ENCODE measurements at regions not wholly inside any gene's neighbourhood (a gene's known extent, or its start where the extent isn't known, plus 50 kb on each side); places are given as distances from the start of the nearest gene placed in this dataset.
A peak's percentile ranks its signal among the peaks of the same experiment; 100 is the strongest.
"Not testable (repeated sequence)": the region's sequence is repeated elsewhere in the genome, so short reads cannot be mapped to it uniquely, and the experiment has no call there.

- intact Hi-C loops (cut with DNase I) = no loop called here
- Histone ChIP-seq H3K27me3 (no peaks in the 10 kb centered on the region), H3K4me1 (no peaks in the 10 kb centered on the region), H3K4me3 (no peak overlapping the region), H3K9me3 (no peaks in the 10 kb centered on the region), H3K36me3 (no peaks in the 10 kb centered on the region), H3K27ac (no peak overlapping the region)
- no peak for TF ChIP-seq CTCF (IDR thresholded peaks at IDR 0.05)
- ATAC-seq (no peak), DNase-seq (no peak)
Observed at GRCh38 chr12:90226211-90226610, 517.6 kb upstream of the ATP2B1 start.

GRCh38 chr12:90216815-90217214 is 508.2 kb upstream of the ATP2B1 start:
- Histone ChIP-seq H3K27ac (no peak overlapping the region), H3K4me3 (no peak overlapping the region), H3K9me3 (no peaks in the 10 kb centered on the region), H3K36me3 (no peaks in the 10 kb centered on the region), H3K27me3 (no peaks in the 10 kb centered on the region), H3K4me1 (no peaks in the 10 kb centered on the region)
- ATAC-seq (no peak), DNase-seq (no peak)
- no peak for TF ChIP-seq CTCF (IDR thresholded peaks at IDR 0.05)
- intact Hi-C loops (cut with DNase I) = no loop called here

- DNase-seq (peak in 2 of 4 donors; percentile 13 to 16), ATAC-seq (no peak)
- Histone ChIP-seq H3K4me3 (no peak overlapping the region), H3K27ac (no peak overlapping the region), H3K36me3 (no peaks in the 10 kb centered on the region), H3K27me3 (no peaks in the 10 kb centered on the region), H3K9me3 (no peaks in the 10 kb centered on the region), H3K4me1 (no peaks in the 10 kb centered on the region)
- TF ChIP-seq CTCF (IDR thresholded peaks at IDR 0.05) = no peak
- intact Hi-C loops (cut with DNase I) = no loop called here
Observed at GRCh38 chr12:90216020-90216552, 507.4 kb upstream of the ATP2B1 start.

GRCh38 chr12:90211017-90211416 is 502.4 kb upstream of the ATP2B1 start:
- no peak for DNase-seq
- Histone ChIP-seq H3K36me3 (no peaks in the 10 kb centered on the region), H3K4me3 (no peak overlapping the region), H3K9me3 (peaks cover 0 to 10% of the 10 kb centered on the region in 2 donors), H3K27ac (no peak overlapping the region), H3K27me3 (no peaks in the 10 kb centered on the region), H3K4me1 (no peaks in the 10 kb centered on the region)
- no peak for ATAC-seq
- TF ChIP-seq CTCF (IDR thresholded peaks at IDR 0.05) = no peak
- intact Hi-C loops (cut with DNase I) = no loop called here

GRCh38 chr12:90209029-90209428 is 500.4 kb upstream of the ATP2B1 start:
- Histone ChIP-seq H3K4me1 (no peaks in the 10 kb centered on the region), H3K9me3 (peaks cover 0 to 10% of the 10 kb centered on the region in 2 donors), H3K27me3 (no peaks in the 10 kb centered on the region), H3K4me3 (no peak overlapping the region), H3K27ac (no peak overlapping the region), H3K36me3 (no peaks in the 10 kb centered on the region)
- intact Hi-C loops (cut with DNase I) = no loop called here
- DNase-seq (no peak), ATAC-seq (no peak)
- no peak for TF ChIP-seq CTCF (IDR thresholded peaks at IDR 0.05)

GRCh38 chr12:90208379-90208778 is 499.7 kb upstream of the ATP2B1 start:
- H3K36me3 ChIP-seq; H3K4me1 ChIP-seq; H3K27me3 ChIP-seq; H3K4me3 ChIP-seq; H3K27ac ChIP-seq; intact Hi-C loops (cut with DNase I); DNase-seq; H3K9me3 ChIP-seq; ATAC-seq: not testable (repeated sequence)

All from left lung (tissue), 4 donors.